Right lobe of liver (tissue), 6 donors: ENCODE measurements at regions not wholly inside any gene's neighbourhood (a gene's known extent, or its start where the extent isn't known, plus 50 kb on each side); places are given as distances from the start of the nearest gene placed in this dataset.

Experiments
- ATAC-seq, 4 donors: fragments of 200-7000 bp; cut with Tn5 transposase; one replicate each; pipeline ENCODE4 v1.9.1; 2020; ENCODE audit warnings: mild to moderate bottlenecking in 4 of 4, moderate library complexity in 4 of 4
- DNase-seq, 3 donors: peaks; one replicate each; pipeline ENCODE4 v3.0.0-alpha.2; 2020
- H3K27ac ChIP-seq, 3 donors: fragments of 200-600 bp; one replicate each; pipeline ENCODE4 v1.8.0; 2022
- H3K27me3 ChIP-seq, 2 donors: fragments of 200-600 bp; one replicate each; pipeline ENCODE4 v1.8.0; 2022
- H3K36me3 ChIP-seq, 4 donors: fragments of 200-600 bp; sonication (generic) in 1 of 4; one replicate each; pipeline versions ENCODE4 v1.5.1 to v1.8.0; 2017 to 2022; ENCODE audit warnings: control low read depth in 1 of 4
- H3K4me1 ChIP-seq, 4 donors: fragments of 200-600 bp; sonication (generic) in 1 of 4; one replicate each; pipeline versions ENCODE4 v1.5.1 to v1.8.0; 2017 to 2022; ENCODE audit warnings: control low read depth in 1 of 4
- H3K4me3 ChIP-seq, 3 donors: fragments of 200-600 bp; one replicate each; pipeline ENCODE4 v1.8.0; 2022
- H3K9me3 ChIP-seq, 4 donors: fragments of 200-600 bp; sonication (generic) in 1 of 4; one replicate each; pipeline versions ENCODE4 v1.5.1 to v1.8.0; 2017 to 2022; ENCODE audit warnings: control low read depth in 1 of 4
- POLR2A ChIP-seq: fragments of 450-650 bp; IDR thresholded peaks from one replicate; pipeline ENCODE4 v1.6.1; 2017; ENCODE audit warnings: antibody characterized with exemption, mild to moderate bottlenecking
- WGBS: methylation state at CpG from one replicate; pipeline ENCODE4 v1.1.6; 2018; ENCODE audit warnings: low coverage, low lambda C conversion rate; ENCODE audit not compliant: insufficient coverage; ENCODE audit errors: missing lambda C conversion rate; 5-methylcytosine and 5-hydroxymethylcytosine counted together
- intact Hi-C, 2 donors: fragments of 100-400 bp; cut with DNase I; formaldehyde crosslinking; loops; one replicate each; pipeline versions ENCODE4 v1.11.2 to v1.14.1; 2022
- TF ChIP-seq, protein P1 (sequence below), 4 donors: fragments of 200-600 bp in 3 of 4; fragments of 450-650 bp in 1 of 4; IDR thresholded peaks; one replicate each; pipeline versions ENCODE4 v1.5.1 to v1.8.0; 2016 to 2022; ENCODE audit warnings: antibody characterized with exemption in 4 of 4, mild to moderate bottlenecking in 2 of 4
- donor health status: DM: no; HTN: yes; CAD: no.
- donor health status: DM: no; HTN: no; CAD: no.
- donor health status: DM: no; HTN: no; CAD: no.
- donor health status: DM: no; HTN: yes; CAD: no.
- donor health status: DM: no; HTN: yes; CAD: no.

GRCh38 chr1:61004262-61005003, 77.9 kb upstream of the NFIA start:
- intact Hi-C loops = no loop called here
- Histone ChIP-seq H3K9me3 (no peaks in the 10 kb centered on the region), H3K27me3 (no peaks in the 10 kb centered on the region), H3K27ac (no peak overlapping the region), H3K36me3 (no peaks in the 10 kb centered on the region), H3K4me3 (no peak overlapping the region), H3K4me1 (no peaks in the 10 kb centered on the region)
- WGBS = 47% methylated on average over 3 of the region's 4 CpGs
- peak in 2 of 4 donors; percentile 47 to 62 for ATAC-seq
- no peak for TF ChIP-seq POLR2A
- TF ChIP-seq, protein P1, sequence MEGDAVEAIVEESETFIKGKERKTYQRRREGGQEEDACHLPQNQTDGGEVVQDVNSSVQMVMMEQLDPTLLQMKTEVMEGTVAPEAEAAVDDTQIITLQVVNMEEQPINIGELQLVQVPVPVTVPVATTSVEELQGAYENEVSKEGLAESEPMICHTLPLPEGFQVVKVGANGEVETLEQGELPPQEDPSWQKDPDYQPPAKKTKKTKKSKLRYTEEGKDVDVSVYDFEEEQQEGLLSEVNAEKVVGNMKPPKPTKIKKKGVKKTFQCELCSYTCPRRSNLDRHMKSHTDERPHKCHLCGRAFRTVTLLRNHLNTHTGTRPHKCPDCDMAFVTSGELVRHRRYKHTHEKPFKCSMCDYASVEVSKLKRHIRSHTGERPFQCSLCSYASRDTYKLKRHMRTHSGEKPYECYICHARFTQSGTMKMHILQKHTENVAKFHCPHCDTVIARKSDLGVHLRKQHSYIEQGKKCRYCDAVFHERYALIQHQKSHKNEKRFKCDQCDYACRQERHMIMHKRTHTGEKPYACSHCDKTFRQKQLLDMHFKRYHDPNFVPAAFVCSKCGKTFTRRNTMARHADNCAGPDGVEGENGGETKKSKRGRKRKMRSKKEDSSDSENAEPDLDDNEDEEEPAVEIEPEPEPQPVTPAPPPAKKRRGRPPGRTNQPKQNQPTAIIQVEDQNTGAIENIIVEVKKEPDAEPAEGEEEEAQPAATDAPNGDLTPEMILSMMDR (IDR thresholded peaks at IDR 0.05) = no peak
- no peak for DNase-seq

GRCh38 chr1:61000327-61000726, 82.0 kb upstream of the NFIA start:
- Histone ChIP-seq H3K27me3 (no peaks in the 10 kb centered on the region), H3K4me3 (no peak overlapping the region), H3K9me3 (no peaks in the 10 kb centered on the region), H3K36me3 (no peaks in the 10 kb centered on the region), H3K4me1 (no peaks in the 10 kb centered on the region), H3K27ac (no peak overlapping the region)
- ATAC-seq (no peak), DNase-seq (no peak)
- intact Hi-C loops = no loop called here
- 95% methylated on average over 3 of the region's 3 CpGs for WGBS
- TF ChIP-seq, protein P1 (IDR thresholded peaks at IDR 0.05) = no peak
- TF ChIP-seq POLR2A = no peak

GRCh38 chr1:60998786-60999185, 83.6 kb upstream of the NFIA start:
- intact Hi-C loops = no loop called here
- TF ChIP-seq POLR2A = no peak
- TF ChIP-seq, protein P1 (IDR thresholded peaks at IDR 0.05) = no peak
- 100% methylated on average over 4 of the region's 5 CpGs for WGBS
- Histone ChIP-seq H3K4me3 (no peak overlapping the region), H3K27ac (no peak overlapping the region), H3K27me3 (no peaks in the 10 kb centered on the region), H3K36me3 (no peaks in the 10 kb centered on the region), H3K9me3 (no peaks in the 10 kb centered on the region), H3K4me1 (no peaks in the 10 kb centered on the region)
- ATAC-seq (no peak), DNase-seq (no peak)

DNA sequence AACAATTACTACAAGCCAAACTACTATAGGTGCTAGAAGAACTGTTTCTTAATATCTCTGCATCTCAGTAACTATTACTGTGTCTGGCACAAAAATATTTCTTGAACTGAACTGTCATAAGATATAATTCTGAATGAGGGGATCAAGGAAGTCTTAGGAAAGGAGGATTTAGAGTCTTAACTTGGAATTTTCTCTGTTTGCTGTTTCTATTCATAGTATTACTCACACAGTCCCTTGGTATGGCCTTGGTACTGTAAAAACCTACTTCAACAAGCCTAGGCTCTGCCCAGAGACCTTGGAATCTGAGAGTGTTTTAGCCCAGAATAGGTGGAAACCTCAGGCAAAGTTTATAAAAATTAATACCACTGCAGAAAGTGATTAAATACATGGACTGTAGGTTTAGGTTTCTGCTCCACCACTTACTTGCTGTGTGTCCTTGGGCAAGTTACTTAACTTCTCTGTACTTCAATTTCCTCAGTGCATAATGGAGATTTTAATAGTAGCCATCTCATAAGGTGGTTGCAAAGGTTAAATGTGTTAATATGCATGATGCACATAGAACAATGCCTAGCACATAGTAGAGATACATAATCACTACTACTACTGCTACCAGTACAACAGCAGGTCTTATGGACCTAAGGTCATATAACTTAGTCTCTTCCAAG, 87.4 kb upstream of the NFIA start:
- no peaks in the 10 kb centered on the region for H3K36me3 ChIP-seq
- DNase-seq (no peak), ATAC-seq (no peak)
- TF ChIP-seq, protein P1 (IDR thresholded peaks at IDR 0.05) = no peak
- TF ChIP-seq POLR2A = no peak
- no peak overlapping the region for H3K27ac ChIP-seq
- no peak overlapping the region for H3K4me3 ChIP-seq
- no peaks in the 10 kb centered on the region for H3K4me1 ChIP-seq
- intact Hi-C loops = no loop called here
- H3K27me3 ChIP-seq = no peaks in the 10 kb centered on the region
- H3K9me3 ChIP-seq = no peaks in the 10 kb centered on the region
